ENCODE measurements at regions not wholly inside any gene's neighbourhood (a gene's known extent, or its start where the extent isn't known, plus 50 kb on each side); places are given as distances from the start of the nearest gene placed in this dataset.
"Not testable (repeated sequence)": the region's sequence is repeated elsewhere in the genome, so short reads cannot be mapped to it uniquely, and the experiment has no call there.

- DNase-seq (ENCODE audit: low spot score) = no peak
Measured at GRCh38 chr12:93979189-93979588, 169.2 kb upstream of the PLXNC1 start.

GRCh38 chr12:93980711-93981110, 167.7 kb upstream of the PLXNC1 start:
- no peak for DNase-seq (ENCODE audit: low spot score)

- no peak for DNase-seq (ENCODE audit: low spot score)
Measured at GRCh38 chr12:93981411-93981810, 167.0 kb upstream of the PLXNC1 start.

- no peak for DNase-seq (ENCODE audit: low spot score)
Measured at GRCh38 chr12:93982771-93983315, 165.5 kb upstream of the PLXNC1 start.

- no peak for DNase-seq (ENCODE audit: low spot score)
Measured at GRCh38 chr12:93984005-93984404, 164.4 kb upstream of the PLXNC1 start.

GRCh38 chr12:93989949-93990348, 158.4 kb upstream of the PLXNC1 start:
- no peak for DNase-seq (ENCODE audit: low spot score)

- DNase-seq (ENCODE audit: low spot score) = peak; percentile 59
Measured at GRCh38 chr12:93990832-93991803, 157.3 kb upstream of the PLXNC1 start.

- DNase-seq (ENCODE audit: low spot score) = no peak
Measured at GRCh38 chr12:93991829-93992461, 156.4 kb upstream of the PLXNC1 start.

GRCh38 chr12:93994721-93995120, 153.7 kb upstream of the PLXNC1 start:
- DNase-seq (ENCODE audit: low spot score) = no peak

GRCh38 chr12:93996321-93996720, 152.1 kb upstream of the PLXNC1 start:
- DNase-seq (ENCODE audit: low spot score) = no peak

GRCh38 chr12:94001691-94002090, 146.7 kb upstream of the PLXNC1 start:
- DNase-seq (ENCODE audit: low spot score) = no peak

- not testable (repeated sequence) for DNase-seq (ENCODE audit: low spot score)
Measured at GRCh38 chr12:94002925-94003324, 145.5 kb upstream of the PLXNC1 start.

- not testable (repeated sequence) for DNase-seq (ENCODE audit: low spot score)
Measured at GRCh38 chr12:94007833-94008232, 140.5 kb upstream of the PLXNC1 start.

- no peak for DNase-seq (ENCODE audit: low spot score)
Measured at GRCh38 chr12:94010307-94010706, 138.1 kb upstream of the PLXNC1 start.

GRCh38 chr12:94012071-94012470, 136.3 kb upstream of the PLXNC1 start:
- no peak for DNase-seq (ENCODE audit: low spot score)

GRCh38 chr12:94012590-94012989, 135.8 kb upstream of the PLXNC1 start:
- DNase-seq (ENCODE audit: low spot score) = no peak

GRCh38 chr12:94017247-94017646, 131.1 kb upstream of the PLXNC1 start:
- not testable (repeated sequence) for DNase-seq (ENCODE audit: low spot score)

GRCh38 chr12:94020335-94020734, 128.0 kb upstream of the PLXNC1 start:
- DNase-seq (ENCODE audit: low spot score) = no peak

GRCh38 chr12:94023879-94024278, 124.5 kb upstream of the PLXNC1 start:
- no peak for DNase-seq (ENCODE audit: low spot score)

GRCh38 chr12:94025068-94025467, 123.3 kb upstream of the PLXNC1 start:
- DNase-seq (ENCODE audit: low spot score) = no peak

- no peak for DNase-seq (ENCODE audit: low spot score)
Measured at GRCh38 chr12:94025756-94026155, 122.6 kb upstream of the PLXNC1 start.

GRCh38 chr12:94026596-94026995, 121.8 kb upstream of the PLXNC1 start:
- no peak for DNase-seq (ENCODE audit: low spot score)

GRCh38 chr12:94027561-94027960, 120.8 kb upstream of the PLXNC1 start:
- no peak for DNase-seq (ENCODE audit: low spot score)
